H1 (cell line): ENCODE measurements at regions not wholly inside any gene's neighbourhood (a gene's known extent, or its start where the extent isn't known, plus 50 kb on each side); places are given as distances from the start of the nearest gene placed in this dataset.

ENCODE experiments used
- CTCF ChIA-PET: fragments of 300-600 bp; sonication (Branson Sonifier 250); formaldehyde crosslinking; loops from one replicate; lab custom pipeline; 2021; ENCODE audit not compliant: partially characterized antibody; lab: Charles Lee
- POLR2A ChIA-PET: fragments of 300-600 bp; sonication (Branson Sonifier 250); formaldehyde crosslinking; loops from one replicate; lab custom pipeline; 2021; ENCODE audit warnings: inconsistent platforms; ENCODE audit not compliant: partially characterized antibody; lab: Charles Lee
- DNase-seq, 2 experiments: peaks; one replicate each; pipeline versions ENCODE4 v3.0.0 to v3.0.0-alpha.2; 2010 to 2022; ENCODE audit warnings: low spot score in 2 of 2, low read depth in 1 of 2, mixed read lengths in 1 of 2
- FAIRE-seq: peaks from 2 replicates; lab custom pipeline; 2011; peaks lifted over from hg19 to GRCh38; lab: Jason Lieb, UNC
- H2AFZ ChIP-seq: 2 replicates; pipeline ENCODE4 v1.8.1; 2012; ENCODE audit warnings: low read length, inconsistent platforms
- H2AK5ac ChIP-seq: 2 replicates; pipeline ENCODE4 v1.6.1; 2013; ENCODE audit warnings: low read depth, low read length
- H2BK120ac ChIP-seq: replicated peaks from 2 replicates; pipeline ENCODE3; 2013; ENCODE audit warnings: low read depth, low read length, inconsistent platforms
- H2BK12ac ChIP-seq: 2 replicates; pipeline ENCODE4 v1.6.1; 2013; ENCODE audit warnings: low read depth, low read length
- H2BK15ac ChIP-seq: 2 replicates; pipeline ENCODE4 v1.6.1; 2013; ENCODE audit warnings: low read length
- H2BK20ac ChIP-seq: 2 replicates; pipeline ENCODE4 v1.6.1; 2013; ENCODE audit warnings: low read length
- H2BK5ac ChIP-seq: 2 replicates; pipeline ENCODE4 v1.6.1; 2013; ENCODE audit warnings: low read depth, low read length
- H3K14ac ChIP-seq: 2 replicates; pipeline ENCODE4 v1.6.1; 2013; ENCODE audit warnings: inconsistent platforms; ENCODE audit not compliant: insufficient read length
- H3K18ac ChIP-seq: 2 replicates; pipeline ENCODE4 v1.6.1; 2013; ENCODE audit warnings: low read length; ENCODE audit errors: extremely low read depth
- H3K23ac ChIP-seq: 2 replicates; pipeline ENCODE4 v1.6.1; 2013; ENCODE audit warnings: inconsistent platforms; ENCODE audit not compliant: insufficient read length
- H3K23me2 ChIP-seq: 2 replicates; pipeline ENCODE4 v1.6.1; 2013; ENCODE audit warnings: low read depth, low read length
- H3K27ac ChIP-seq: 2 replicates; pipeline ENCODE4 v1.6.1; 2011; ENCODE audit warnings: low read depth, low read length, inconsistent platforms
- H3K27me3 ChIP-seq, 4 experiments: replicated peaks in 1 of 4; 1 replicate in 1 of 4; 2 replicates in 3 of 4; pipeline versions ENCODE4 v1.6.1 to v1.8.1; 2011 to 2013; ENCODE audit warnings: low read length in 3 of 4, mild to moderate bottlenecking in 3 of 4, inconsistent platforms in 2 of 4, mixed read lengths in 2 of 4, moderate library complexity in 1 of 4; ENCODE audit not compliant: control insufficient read depth in 3 of 4, insufficient read depth in 3 of 4; ENCODE audit errors: extremely low read depth in 1 of 4
- H3K36me3 ChIP-seq, 4 experiments: 2 replicates each; pipeline versions ENCODE4 v1.6.1 to v1.8.1; 2011 to 2013; ENCODE audit warnings: mild to moderate bottlenecking in 4 of 4, low read length in 3 of 4, moderate library complexity in 2 of 4, control low read depth in 1 of 4, inconsistent platforms in 1 of 4; ENCODE audit not compliant: insufficient read depth in 4 of 4, control insufficient read depth in 2 of 4
- H3K4ac ChIP-seq: replicated peaks from 2 replicates; pipeline ENCODE3; 2013; ENCODE audit warnings: low read length, low read depth, mixed read lengths, inconsistent platforms; ENCODE audit not compliant: insufficient read length
- H3K4me1 ChIP-seq, 4 experiments: replicated peaks in 1 of 4; 1 replicate in 1 of 4; 2 replicates in 3 of 4; pipeline versions ENCODE4 v1.6.1 to v1.8.1; 2011 to 2013; ENCODE audit warnings: low read length in 3 of 4, inconsistent platforms in 2 of 4, mixed read lengths in 1 of 4; ENCODE audit not compliant: insufficient read depth in 4 of 4, control insufficient read depth in 3 of 4
- H3K4me2 ChIP-seq, 2 experiments: 2 replicates each; pipeline versions ENCODE4 v1.6.1 to v1.8.1; 2011 to 2013; ENCODE audit warnings: low read depth in 2 of 2, low read length in 2 of 2, control low read depth in 1 of 2, inconsistent platforms in 1 of 2, mild to moderate bottlenecking in 1 of 2; ENCODE audit not compliant: insufficient read depth in 1 of 2
- H3K4me3 ChIP-seq, 4 experiments: fragments of 200-600, 300-600 bp in 1 of 4; sonication (generic), shearing (Covaris generic), sonication (Bioruptor Twin) in 1 of 4; 2 replicates each; pipeline versions ENCODE4 v1.5.1 to v1.8.1; 2011 to 2016; ENCODE audit warnings: low read length in 4 of 4, low read depth in 3 of 4, control low read depth in 2 of 4, inconsistent platforms in 2 of 4, mild to moderate bottlenecking in 2 of 4, mixed read lengths in 1 of 4, moderate library complexity in 1 of 4; ENCODE audit not compliant: insufficient read depth in 2 of 4; ENCODE audit errors: extremely low read depth in 1 of 4
- H3K56ac ChIP-seq: replicated peaks from 2 replicates; pipeline ENCODE3; 2013; ENCODE audit warnings: low read depth, mild to moderate bottlenecking, mixed read lengths, low read length, inconsistent platforms; ENCODE audit not compliant: insufficient read length
- H3K79me1 ChIP-seq: 2 replicates; pipeline ENCODE4 v1.6.1; 2013; ENCODE audit warnings: low read depth, low read length, control low read depth
- H3K79me2 ChIP-seq, 2 experiments: 2 replicates each; pipeline versions ENCODE4 v1.6.1 to v1.8.1; 2012 to 2013; ENCODE audit warnings: low read length in 2 of 2, mild to moderate bottlenecking in 2 of 2, inconsistent platforms in 1 of 2; ENCODE audit not compliant: insufficient read depth in 2 of 2, control insufficient read depth in 1 of 2
- H3K9ac ChIP-seq, 4 experiments: replicated peaks in 1 of 4; 1 replicate in 1 of 4; 2 replicates in 3 of 4; pipeline versions ENCODE4 v1.6.1 to v1.8.1; 2011 to 2013; ENCODE audit warnings: low read depth in 3 of 4, low read length in 3 of 4, control low read depth in 2 of 4, mild to moderate bottlenecking in 2 of 4, moderate library complexity in 2 of 4, inconsistent platforms in 1 of 4; ENCODE audit errors: extremely low read depth in 1 of 4
- H3K9me3 ChIP-seq, 2 experiments: 2 replicates each; pipeline versions ENCODE4 v1.6.1 to v1.8.1; 2012 to 2013; ENCODE audit warnings: mild to moderate bottlenecking in 2 of 2, moderate library complexity in 2 of 2, control low read depth in 1 of 2, inconsistent platforms in 1 of 2, low read depth in 1 of 2, low read length in 1 of 2, mixed read lengths in 1 of 2; ENCODE audit not compliant: insufficient read depth in 2 of 2
- H4K20me1 ChIP-seq, 2 experiments: replicated peaks in 1 of 2; 2 replicates each; pipeline versions ENCODE3 to v1.8.1; 2011 to 2013; ENCODE audit warnings: inconsistent platforms in 2 of 2, low read length in 2 of 2, mild to moderate bottlenecking in 1 of 2; ENCODE audit not compliant: insufficient read depth in 2 of 2, control insufficient read depth in 1 of 2
- H4K5ac ChIP-seq: 2 replicates; pipeline ENCODE4 v1.6.1; 2013; ENCODE audit warnings: low read length, low read depth, mixed read lengths, inconsistent platforms; ENCODE audit not compliant: insufficient read length
- H4K8ac ChIP-seq: 2 replicates; pipeline ENCODE4 v1.8.0; 2013; ENCODE audit warnings: mild to moderate bottlenecking, moderate library complexity, low read length, inconsistent platforms; ENCODE audit not compliant: insufficient read depth; ENCODE audit errors: extremely low read depth
- H4K91ac ChIP-seq: replicated peaks from 2 replicates; pipeline ENCODE3; 2013; ENCODE audit warnings: low read length, mixed read lengths, inconsistent platforms; ENCODE audit not compliant: insufficient read length
- MAFK ChIP-seq: IDR thresholded peaks from 2 replicates; pipeline ENCODE4 v1.6.1; 2012; ENCODE audit warnings: low read depth, mild to moderate bottlenecking, improper control_type of control experiment, low read length
- POLR2AphosphoS5 ChIP-seq: IDR thresholded peaks from 2 replicates; pipeline ENCODE4 v1.6.1; 2011; ENCODE audit warnings: low read depth, low read length
- USF2 ChIP-seq: IDR thresholded peaks from 2 replicates; pipeline ENCODE4 v1.6.1; 2011; ENCODE audit warnings: low read length, improper control_type of control experiment
- WGBS, 2 experiments: shearing (Covaris generic) in 1 of 2; methylation state at CpG; one replicate each; pipeline versions ENCODE4 v1.1.6 to v1.1.7; 2013 to 2015; ENCODE audit warnings: low lambda C conversion rate in 2 of 2, mixed read lengths in 2 of 2, inconsistent platforms in 1 of 2, low coverage in 1 of 2, missing lambda C conversion rate in 1 of 2; ENCODE audit not compliant: insufficient replicate concordance in 2 of 2, insufficient coverage in 1 of 2, insufficient read length in 1 of 2; ENCODE audit errors: extremely low coverage in 1 of 2, missing lambda C conversion rate in 1 of 2; 5-methylcytosine and 5-hydroxymethylcytosine counted together

DNA sequence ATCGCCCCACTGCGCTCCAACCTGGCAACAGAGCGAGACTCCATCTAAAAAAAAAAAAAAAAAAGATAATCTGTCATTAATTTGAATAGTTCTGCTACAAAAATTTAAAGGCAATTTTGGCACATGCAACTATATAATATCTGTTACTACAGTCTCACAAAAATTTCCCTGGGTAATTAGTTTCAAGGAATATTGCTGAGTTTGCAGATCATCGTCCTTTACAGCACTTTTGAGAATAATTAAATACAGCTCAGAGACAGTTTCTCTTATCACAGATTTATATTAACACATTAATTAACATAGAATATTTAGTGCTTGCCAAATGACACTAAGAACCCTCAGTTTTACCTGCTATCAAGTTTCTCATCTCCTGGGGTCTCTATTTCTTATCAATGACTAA lies 540.4 kb upstream of the ZNF804A start:
- no peak overlapping the region for H3K27ac ChIP-seq
- no peak overlapping the region for H4K91ac ChIP-seq
- ChIA-PET CTCF (no interaction called here), POLR2A (no interaction called here)
- H3K14ac ChIP-seq, result no peak overlapping the region
- no peaks in the 10 kb centered on the region for H3K36me3 ChIP-seq
- no peak overlapping the region for H4K5ac ChIP-seq
- TF ChIP-seq POLR2AphosphoS5, result no peak
- peak; percentile 59; the same call in 1 of the 2 replicates for TF ChIP-seq MAFK
- no peak for TF ChIP-seq USF2
- H4K20me1 ChIP-seq, result no peaks in the 10 kb centered on the region
- FAIRE-seq, result no peak
- H3K9ac ChIP-seq, result no peak overlapping the region
- H3K23ac ChIP-seq, result no peak overlapping the region
- H2AFZ ChIP-seq, result no peak overlapping the region
- 94% methylated on average over 4 of the region's 4 CpGs; no CpG with 5 or more reads in 1 of the 2 experiments for WGBS, 2 experiments
- H3K27me3 ChIP-seq, result no peaks in the 10 kb centered on the region
- no peaks in the 10 kb centered on the region for H3K9me3 ChIP-seq
- H2BK120ac ChIP-seq, result no peak overlapping the region
- H2BK12ac ChIP-seq, result no peak overlapping the region
- H2BK15ac ChIP-seq, result no peak overlapping the region
- no peaks in the 10 kb centered on the region for H3K4me1 ChIP-seq
- no peak overlapping the region for H4K8ac ChIP-seq
- no peak overlapping the region for H3K4me2 ChIP-seq
- no peaks in the 10 kb centered on the region for H3K23me2 ChIP-seq
- H3K18ac ChIP-seq, result no peak overlapping the region
- no peak overlapping the region for H2BK5ac ChIP-seq
- DNase-seq, result no peak
- no peak overlapping the region for H2BK20ac ChIP-seq
- H3K56ac ChIP-seq, result no peak overlapping the region
- H3K79me1 ChIP-seq, result no peaks in the 10 kb centered on the region
- no peaks in the 10 kb centered on the region for H3K79me2 ChIP-seq
- no peak overlapping the region for H3K4me3 ChIP-seq
- no peak overlapping the region for H3K4ac ChIP-seq
- no peak overlapping the region for H2AK5ac ChIP-seq
